Hematopoietic multipotent progenitor cell treated with erythropoietin and hydrocortisone succinate and interleukin-3 and kit ligand, for 4 days (in vitro differentiated cells): ENCODE measurements at regions not wholly inside any gene's neighbourhood (a gene's known extent, or its start where the extent isn't known, plus 50 kb on each side); places are given as distances from the start of the nearest gene placed in this dataset.
"Not testable (repeated sequence)": the region's sequence is repeated elsewhere in the genome, so short reads cannot be mapped to it uniquely, and the experiment has no call there.

ENCODE experiments used
- DNase-seq: peaks from one replicate; pipeline ENCODE4 v3.0.0-alpha.2; 2015

DNA sequence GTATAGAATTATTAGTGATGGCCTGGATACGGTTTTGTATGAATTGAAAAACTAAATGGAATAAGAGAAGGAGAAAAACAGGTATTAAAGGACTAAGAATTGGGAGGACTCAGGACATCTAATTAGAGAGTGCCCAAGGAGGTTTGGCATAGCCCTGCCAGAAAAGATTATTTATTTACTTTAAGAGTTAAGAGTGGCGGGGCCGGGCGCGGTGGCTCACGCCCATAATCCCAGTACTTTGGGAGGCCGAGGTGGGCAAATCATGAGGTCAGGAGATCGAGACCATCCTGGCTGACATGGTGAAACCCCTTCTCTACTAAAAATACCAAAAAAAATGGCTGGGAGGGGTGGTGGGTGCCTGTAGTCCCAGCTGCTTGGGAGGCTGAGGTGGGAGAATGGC lies 115.2 kb upstream of the KCNJ3 start:
- not testable (repeated sequence) for DNase-seq

DNA sequence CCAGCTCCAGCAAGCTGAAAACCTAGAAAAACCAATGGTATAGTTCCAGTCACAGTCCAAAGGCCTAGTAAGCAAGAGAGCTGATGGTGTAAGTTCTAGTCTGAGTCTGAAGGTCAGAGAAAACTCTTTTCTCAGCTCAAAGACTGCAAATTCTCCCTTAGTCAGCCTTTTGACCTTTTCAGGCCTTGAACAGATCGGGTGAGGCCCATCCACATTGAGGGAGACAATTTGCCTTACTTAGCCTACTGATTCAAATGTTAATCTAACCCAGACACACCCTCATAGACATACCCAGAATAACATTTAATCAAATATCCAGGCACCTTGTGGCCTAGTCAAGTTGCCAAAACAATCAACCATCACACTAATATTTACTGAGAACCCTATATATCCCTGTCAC lies 110.8 kb upstream of the KCNJ3 start:
- DNase-seq: no peak

DNA sequence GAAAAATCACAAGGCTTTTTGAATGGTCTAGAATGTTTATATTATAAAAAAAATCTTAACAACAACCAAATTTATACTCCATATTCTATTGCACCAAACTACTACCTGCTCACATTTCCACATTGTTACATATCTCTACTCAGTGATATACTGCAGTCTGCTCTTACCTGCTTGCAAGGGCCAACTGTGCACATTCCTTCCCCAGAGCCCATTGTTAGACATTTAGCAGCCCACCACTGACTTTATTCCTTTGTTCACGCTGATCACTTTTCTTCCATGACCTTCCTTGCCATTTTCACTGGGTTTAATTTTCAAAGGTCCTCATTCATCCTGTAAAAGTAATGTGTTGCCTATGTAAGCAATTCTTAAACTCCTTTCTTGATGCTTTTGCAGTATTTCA lies 109.7 kb upstream of the KCNJ3 start:
- no peak for DNase-seq

DNA sequence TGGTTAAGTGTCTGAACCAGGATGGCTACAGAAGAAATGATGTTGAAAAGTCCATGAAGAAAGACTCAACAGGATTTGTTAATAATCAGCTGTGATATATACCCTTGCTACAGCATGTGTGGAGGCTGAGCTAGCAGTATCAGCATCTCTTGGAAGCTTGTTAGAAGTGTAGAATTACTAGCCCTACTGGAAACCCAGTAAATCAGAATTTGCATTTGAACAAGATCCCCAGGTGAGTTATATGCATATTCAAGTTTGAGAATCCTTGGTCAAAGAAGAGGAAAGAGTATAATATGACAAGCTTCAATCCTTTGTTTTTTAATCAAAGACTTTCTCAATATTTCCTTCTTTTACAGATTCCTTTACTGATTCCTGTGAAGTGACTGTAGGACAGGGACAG lies 109.0 kb upstream of the KCNJ3 start:
- no peak for DNase-seq

DNA sequence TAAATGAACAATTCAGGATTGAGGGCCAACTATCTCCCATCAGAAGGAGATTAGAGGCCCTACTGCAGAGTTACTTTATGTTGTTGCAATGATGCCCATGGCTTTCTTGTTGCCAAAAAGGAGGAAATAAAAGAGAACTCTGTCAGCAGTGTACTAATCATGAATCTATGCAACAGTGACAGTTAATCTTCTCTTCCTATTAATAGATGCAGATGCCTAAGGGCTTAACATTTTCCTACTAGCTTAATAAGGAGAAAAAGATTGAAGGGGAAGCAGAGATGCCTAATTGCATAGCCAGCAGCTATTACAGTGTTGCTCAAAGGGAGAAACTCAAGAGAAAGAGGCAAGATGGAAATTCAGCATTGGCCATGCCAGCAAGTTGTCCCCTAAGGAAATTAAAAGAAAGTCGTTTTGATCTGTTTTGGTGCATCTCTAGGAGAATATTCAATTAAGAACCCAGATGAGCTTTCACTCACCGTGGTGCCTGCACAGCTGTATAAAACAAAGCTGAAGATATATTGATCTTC lies 107.1 kb upstream of the KCNJ3 start:
- no peak for DNase-seq

DNA sequence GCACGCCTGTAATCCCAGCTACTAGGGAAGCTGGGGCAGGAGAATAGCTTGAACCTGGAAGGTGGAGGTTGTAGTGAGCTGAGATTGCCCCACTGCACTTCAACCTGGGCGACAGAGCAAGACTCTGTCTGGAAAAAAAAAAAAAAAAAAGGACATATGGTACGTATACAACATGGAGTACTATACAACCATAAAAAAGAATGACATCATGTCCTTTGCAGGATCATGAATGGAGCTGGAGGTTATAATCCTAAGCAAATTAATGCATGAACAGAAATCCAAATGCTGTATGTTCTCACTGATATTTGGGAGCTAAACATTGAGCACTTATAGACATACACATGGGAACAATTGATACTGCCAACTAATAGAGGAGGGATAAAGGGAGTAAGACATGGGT lies 99.3 kb upstream of the KCNJ3 start:
- no peak for DNase-seq

DNA sequence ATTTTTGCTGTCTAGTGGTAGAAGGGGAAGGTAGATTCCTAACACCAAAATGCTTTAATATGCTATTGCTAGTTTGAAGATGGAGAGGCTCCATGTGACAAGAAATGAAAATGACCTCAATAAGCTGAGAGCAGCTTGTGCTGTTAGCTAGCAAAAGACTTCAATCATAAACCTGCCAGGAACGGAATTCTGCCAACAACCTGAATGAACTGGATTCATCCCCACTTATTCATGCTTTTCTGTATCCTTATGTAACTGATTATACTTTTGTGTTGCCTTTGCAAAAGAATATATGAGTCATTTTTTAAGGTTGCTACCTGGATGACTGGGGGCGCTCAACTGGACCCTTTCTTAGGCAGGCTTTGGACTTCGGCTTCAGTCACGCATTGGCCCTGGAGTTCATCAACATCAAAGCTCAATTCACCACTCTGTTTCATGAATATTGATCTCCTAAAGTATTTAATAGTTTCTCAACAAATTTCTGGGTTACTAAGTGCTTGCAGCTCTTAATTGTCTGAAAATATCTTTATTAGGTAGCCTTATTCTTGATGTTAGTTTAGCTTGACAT lies 97.5 kb upstream of the KCNJ3 start:
- DNase-seq: no peak

DNA sequence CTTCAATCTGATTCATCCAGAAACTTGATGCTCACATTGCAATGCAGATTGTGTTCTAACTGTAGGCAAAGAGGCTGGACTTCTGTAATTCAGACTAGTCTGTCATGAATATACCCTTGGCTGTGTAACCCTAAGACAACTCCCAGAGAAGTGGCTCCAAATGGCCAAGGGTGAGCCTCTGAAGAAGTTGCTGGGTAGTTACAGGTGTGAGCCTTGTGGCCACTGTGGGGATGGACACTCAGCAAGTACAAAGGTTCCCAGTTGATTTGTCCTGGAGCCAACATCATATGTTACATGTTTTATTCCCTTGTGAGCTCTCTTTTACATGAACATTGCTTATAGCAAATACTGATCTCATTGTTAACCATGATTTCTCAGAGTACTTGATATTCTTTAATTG lies 94.8 kb upstream of the KCNJ3 start:
- no peak for DNase-seq

DNA sequence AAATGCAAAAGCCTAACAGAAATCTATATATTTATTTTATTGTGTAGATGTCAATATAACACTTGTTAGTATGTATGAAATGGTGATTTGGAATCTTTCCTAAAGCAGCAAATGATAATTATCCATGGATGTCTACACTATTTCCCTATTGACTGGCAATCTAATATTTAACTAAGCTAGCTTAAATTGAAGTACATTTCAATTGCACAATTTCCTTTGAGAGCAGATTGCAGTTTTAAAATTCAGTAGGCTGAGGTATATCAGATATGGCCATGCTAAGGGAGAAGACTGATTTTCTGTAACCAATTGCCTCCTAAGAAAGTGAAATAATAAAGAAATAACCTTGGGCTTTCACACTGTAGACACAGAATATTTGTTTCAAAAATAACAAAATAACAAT lies 90.1 kb upstream of the KCNJ3 start:
- DNase-seq: no peak

DNA sequence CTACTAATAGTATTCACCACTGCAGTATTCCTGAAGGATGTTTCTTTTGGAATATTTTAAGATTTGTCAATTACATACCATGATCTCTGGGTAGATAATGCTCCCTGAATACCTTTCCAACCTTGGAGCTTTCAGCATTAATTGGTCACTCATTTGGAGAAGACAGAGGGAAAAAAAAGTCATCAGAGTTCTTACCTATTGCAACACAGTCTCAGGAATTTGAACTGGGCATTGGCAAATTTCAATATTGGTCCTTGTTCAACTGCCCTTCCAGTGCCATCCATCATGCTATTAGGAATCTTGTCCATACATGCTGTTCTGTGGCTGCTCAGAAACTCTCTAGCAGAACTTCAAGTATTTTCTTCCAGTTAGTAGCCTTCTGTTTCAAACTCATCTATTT lies 83.6 kb upstream of the KCNJ3 start:
- DNase-seq: no peak

DNA sequence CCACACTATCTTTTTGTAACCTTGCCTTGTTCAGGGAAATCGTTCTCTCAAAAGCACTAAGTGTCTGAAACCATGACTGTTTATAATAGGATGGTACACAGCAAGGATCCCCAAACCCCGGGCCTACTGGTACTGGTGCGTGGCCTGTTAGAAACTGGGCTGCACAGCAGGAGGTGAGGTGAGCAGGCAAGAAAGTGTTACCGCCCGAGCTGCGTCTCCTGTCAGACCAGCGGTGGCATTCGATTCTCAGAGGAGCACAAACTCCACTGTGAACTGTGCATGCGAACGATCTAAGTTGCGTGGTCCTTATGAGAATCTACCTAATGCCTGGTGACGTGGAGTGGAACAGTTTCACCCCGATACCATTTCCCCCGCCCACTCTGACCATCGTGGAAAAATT lies 81.8 kb upstream of the KCNJ3 start:
- DNase-seq: no peak

DNA sequence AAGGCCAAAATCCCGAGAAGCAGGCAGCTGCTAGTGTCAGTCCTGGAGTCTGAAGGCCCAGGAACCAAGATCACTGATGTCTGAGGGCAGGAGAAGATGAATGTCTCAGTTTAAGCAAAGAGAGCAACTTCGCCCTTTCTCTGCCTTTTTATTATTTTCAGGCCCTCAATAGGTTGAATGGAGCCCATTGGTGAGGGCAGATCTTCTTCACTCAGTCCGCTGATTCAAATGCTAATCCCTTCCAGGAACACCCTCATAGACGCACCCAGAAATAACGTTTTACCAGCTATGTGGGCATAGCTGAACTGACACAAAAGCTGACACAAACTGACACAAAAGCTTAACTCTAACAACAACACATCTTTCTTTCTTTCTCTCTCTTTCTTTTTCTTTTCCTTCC lies 78.0 kb upstream of the KCNJ3 start:
- no peak for DNase-seq

DNA sequence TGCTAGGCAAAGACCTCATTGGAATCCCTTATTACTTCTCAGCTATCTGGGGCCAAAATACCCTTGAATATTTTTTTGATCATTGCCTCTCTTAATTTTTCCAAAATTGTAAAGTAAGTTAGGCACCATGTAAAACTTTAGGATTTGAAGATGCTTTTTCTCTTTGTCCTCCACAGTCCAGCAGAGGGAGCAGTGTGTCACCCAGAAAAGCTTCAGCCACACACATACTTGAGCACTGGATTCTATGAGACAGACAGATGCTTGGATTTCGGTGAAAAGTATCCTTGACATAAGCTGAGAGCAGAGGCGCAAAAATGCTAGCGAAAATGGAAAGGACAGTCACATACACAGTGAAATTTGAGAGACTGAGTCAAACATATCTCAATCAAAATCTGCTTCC lies 74.7 kb upstream of the KCNJ3 start:
- peak; percentile 58 for DNase-seq

DNA sequence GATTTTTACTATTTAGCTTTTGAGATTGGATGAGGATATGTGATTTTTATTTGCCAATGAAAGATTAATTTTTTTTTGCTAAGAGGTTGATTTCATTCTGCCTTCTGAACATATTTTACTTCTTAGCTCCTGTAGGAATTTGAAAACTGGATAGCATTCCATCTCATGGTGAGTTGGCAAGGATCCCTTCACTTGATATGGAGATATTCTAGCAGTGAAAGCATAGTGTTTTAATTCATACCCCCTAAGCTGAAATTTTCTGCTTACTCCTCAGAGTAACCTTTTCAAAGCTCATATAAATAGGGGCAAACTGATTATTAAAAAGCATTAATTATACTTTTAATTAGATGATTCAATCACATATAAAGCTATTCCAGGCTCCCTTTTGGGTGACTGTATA lies 61.0 kb upstream of the KCNJ3 start:
- no peak for DNase-seq

DNA sequence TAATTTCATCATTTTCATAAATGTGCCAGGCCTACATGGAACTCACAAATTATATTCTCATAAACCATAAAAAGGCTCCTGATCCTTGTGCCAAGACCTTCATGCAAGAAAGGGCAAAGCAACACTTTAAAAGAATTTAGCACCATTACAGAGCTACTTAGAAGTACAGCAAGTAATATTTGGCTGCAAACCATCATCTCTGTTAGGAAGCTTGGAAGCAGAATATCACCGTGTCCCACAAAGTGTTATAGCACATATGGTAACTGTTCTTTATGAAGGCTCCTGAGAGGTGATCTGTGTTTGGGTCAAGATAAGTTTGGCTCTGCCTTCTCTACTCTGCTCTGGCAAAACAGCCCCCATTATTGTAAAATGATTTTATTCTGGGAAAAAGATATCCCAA lies 59.7 kb upstream of the KCNJ3 start:
- no peak for DNase-seq

DNA sequence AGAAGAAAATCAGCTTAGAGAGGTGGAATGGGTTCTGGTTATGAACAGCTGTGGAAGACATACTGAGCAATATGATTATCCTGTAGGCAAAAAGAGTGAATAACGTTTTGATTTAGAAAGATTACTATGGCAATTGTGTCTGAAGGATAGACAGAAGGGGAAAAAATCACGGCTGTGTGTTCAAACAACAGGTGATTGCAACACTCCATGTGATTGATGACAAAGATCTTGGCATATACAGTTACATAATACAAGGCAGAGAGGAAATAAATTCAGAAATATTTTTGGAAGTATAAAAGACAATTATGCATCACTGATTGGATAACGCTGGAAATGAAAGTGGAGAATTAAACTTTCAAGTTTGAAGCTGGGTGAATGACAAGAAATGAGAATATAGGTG lies 58.5 kb upstream of the KCNJ3 start:
- no peak for DNase-seq
